GM12891 (cell line): ENCODE measurements at regions not wholly inside any gene's neighbourhood (a gene's known extent, or its start where the extent isn't known, plus 50 kb on each side); places are given as distances from the start of the nearest gene placed in this dataset.

Source experiments
- POLR2A ChIP-seq: IDR thresholded peaks from 2 replicates; pipeline ENCODE4 v1.6.1; 2011; ENCODE audit warnings: low read depth, low read length, control low read depth
- POLR2AphosphoS5 ChIP-seq: IDR thresholded peaks from 2 replicates; pipeline ENCODE4 v1.6.1; 2011; ENCODE audit warnings: low read depth, low read length, control low read depth
- SPI1 ChIP-seq: IDR thresholded peaks from 2 replicates; pipeline ENCODE4 v1.6.1; 2011; ENCODE audit warnings: low read depth, low read length, control low read depth
- TAF1 ChIP-seq: IDR thresholded peaks from 2 replicates; pipeline ENCODE4 v1.6.1; 2011; ENCODE audit warnings: low read depth, low read length, control low read depth

GRCh38 chr2:65532937-65533336 lies 100.5 kb upstream of the SPRED2 start:
- no peak for TF ChIP-seq POLR2AphosphoS5
- no peak for TF ChIP-seq POLR2A
- TF ChIP-seq SPI1, result no peak
- no peak for TF ChIP-seq TAF1
